K562 (cell line): ENCODE measurements at regions not wholly inside any gene's neighbourhood (a gene's known extent, or its start where the extent isn't known, plus 50 kb on each side); places are given as distances from the start of the nearest gene placed in this dataset.

Experiments
- ATAC-seq: fragments of 200-7000 bp; cut with Tn5 transposase; 3 replicates; pipeline ENCODE4 v1.9.1; 2020; ENCODE audit warnings: moderate library complexity
- BruUV-seq: library from RNA; stranded (reverse); fragments of 400-500 nt; replicated peaks from 2 replicates; lab custom pipeline; 2021; lab: Mats Ljungman, UMichigan
- CTCF ChIA-PET: fragments of 300-600 bp; formaldehyde crosslinking; extraction: SDS; loops from one replicate; lab custom pipeline; 2021; ENCODE audit warnings: low intra/inter-chr PET ratio; lab: Yijun Ruan, JAX
- POLR2A ChIA-PET: fragments of 300-600, 350-650 bp; sonication (Branson Sonifier 250); formaldehyde crosslinking; extraction: SDS; loops from one replicate; lab custom pipeline; 2021; ENCODE audit warnings: antibody characterized with exemption, inconsistent platforms; lab: Yijun Ruan, JAX
- DNase-seq, 4 experiments: peaks; one replicate each; pipeline versions ENCODE4 v3.0.0 to v3.0.0-alpha.2; 2011 to 2018; ENCODE audit warnings: low spot score in 3 of 4, mixed read lengths in 3 of 4; ENCODE audit errors: extremely low read depth in 1 of 4
- FAIRE-seq: peaks from 2 replicates; lab custom pipeline; 2011; peaks lifted over from hg19 to GRCh38; lab: Jason Lieb, UNC
- H2AFZ ChIP-seq: 2 replicates; pipeline ENCODE4 v1.6.0; 2011; ENCODE audit warnings: low read depth, low read length, control low read depth, inconsistent platforms
- H3K27ac ChIP-seq: fragments of 200-600 bp; 3 replicates; pipeline ENCODE4 v1.8.0; 2011; ENCODE audit warnings: low read depth, mild to moderate bottlenecking, control low read depth, inconsistent platforms, low read length, moderate library complexity, mixed read lengths; ENCODE audit errors: extremely low read depth
- H3K27me3 ChIP-seq, 2 experiments: fragments of 300-600 bp in 1 of 2; 2 replicates in 1 of 2; 3 replicates in 1 of 2; pipeline versions ENCODE4 v1.6.0 to v1.8.0; 2011; ENCODE audit warnings: inconsistent platforms in 2 of 2, low read length in 2 of 2, mild to moderate bottlenecking in 1 of 2, mixed read lengths in 1 of 2, moderate library complexity in 1 of 2; ENCODE audit not compliant: control insufficient read depth in 2 of 2, insufficient read depth in 2 of 2
- H3K36me3 ChIP-seq: fragments of 300-600 bp; 3 replicates; pipeline ENCODE4 v1.8.0; 2011; ENCODE audit warnings: mild to moderate bottlenecking, low read length, inconsistent platforms; ENCODE audit not compliant: control insufficient read depth, insufficient read depth
- H3K4me1 ChIP-seq, 2 experiments: fragments of 200-600 bp in 1 of 2; replicated peaks in 1 of 2; 2 replicates in 1 of 2; 3 replicates in 1 of 2; pipeline versions ENCODE4 v1.5.1 to v1.8.0; 2011; ENCODE audit warnings: inconsistent platforms in 2 of 2, low read length in 2 of 2, mild to moderate bottlenecking in 1 of 2, mixed read lengths in 1 of 2, moderate library complexity in 1 of 2; ENCODE audit not compliant: control insufficient read depth in 2 of 2, insufficient read depth in 2 of 2
- H3K4me2 ChIP-seq: 2 replicates; pipeline ENCODE4 v1.6.1; 2011; ENCODE audit warnings: low read length, control low read depth, inconsistent platforms, mixed read lengths; ENCODE audit not compliant: insufficient read depth
- H3K4me3 ChIP-seq: fragments of 200-600 bp; sonication (generic), shearing (Covaris generic); 2 replicates; pipeline ENCODE4 v1.5.1; 2016; ENCODE audit warnings: control low read depth, inconsistent platforms
- H3K79me2 ChIP-seq: fragments of 200-600 bp; 3 replicates; pipeline ENCODE4 v1.8.0; 2011; ENCODE audit warnings: low read length, inconsistent platforms; ENCODE audit not compliant: control insufficient read depth, insufficient read depth
- H3K9ac ChIP-seq, 2 experiments: 2 replicates each; pipeline versions ENCODE4 v1.6.0 to v1.6.1; 2011; ENCODE audit warnings: low read depth in 2 of 2, low read length in 2 of 2, control low read depth in 1 of 2, inconsistent platforms in 1 of 2, mild to moderate bottlenecking in 1 of 2, mixed read lengths in 1 of 2; ENCODE audit not compliant: insufficient read depth in 1 of 2
- H3K9me1 ChIP-seq: one replicate; pipeline ENCODE4 v1.6.0; 2011; ENCODE audit warnings: inconsistent platforms, mild to moderate bottlenecking, low read length, moderate library complexity; ENCODE audit not compliant: control insufficient read depth, insufficient read depth
- H3K9me3 ChIP-seq: replicated peaks from 2 replicates; pipeline ENCODE4 v1.5.1; 2011; ENCODE audit warnings: low read depth, low read length, inconsistent platforms; ENCODE audit not compliant: control insufficient read depth, insufficient read depth
- H4K20me1 ChIP-seq: replicated peaks from 2 replicates; pipeline ENCODE4 v1.6.1; 2011; ENCODE audit warnings: low read length, inconsistent platforms, mixed read lengths; ENCODE audit not compliant: control insufficient read depth, insufficient read depth
- E2F8 ChIP-seq: fragments of 450-650 bp; IDR thresholded peaks from 2 replicates; pipeline ENCODE4 v1.7.1; 2018; ENCODE audit warnings: mild to moderate bottlenecking, low read depth; ENCODE audit not compliant: partially characterized antibody
- ETV5 ChIP-seq: sonication (generic); formaldehyde crosslinking; IDR thresholded peaks from 2 replicates; pipeline ENCODE4 v1.4.0; 2020; ENCODE audit warnings: low read depth, mild to moderate bottlenecking, missing genetic modification reagents
- HDAC8 ChIP-seq: fragments of 450-650 bp; IDR thresholded peaks from 2 replicates; pipeline ENCODE4 v1.6.1; 2016; ENCODE audit warnings: mild to moderate bottlenecking, missing genetic modification characterization, moderate library complexity, missing compliant biosample characterization
- HMG20A ChIP-seq: fragments of 450-650 bp; formaldehyde crosslinking; conservative IDR thresholded peaks from 2 replicates; pipeline ENCODE4 v1.4.0; 2020; ENCODE audit warnings: mild to moderate bottlenecking, mixed read lengths
- HMGN3 ChIP-seq: IDR thresholded peaks from 2 replicates; pipeline ENCODE4 v1.6.1; 2011; ENCODE audit warnings: borderline replicate concordance, low read depth, mild to moderate bottlenecking, mixed read lengths, low read length; ENCODE audit not compliant: insufficient read length; ENCODE audit errors: extremely low read depth
- NR3C1 ChIP-seq: sonication (generic); formaldehyde crosslinking; IDR thresholded peaks from 2 replicates; pipeline ENCODE4 v1.8.1; 2022; ENCODE audit warnings: missing genetic modification reagents
- TAF7 ChIP-seq: fragments of 450-650 bp; IDR thresholded peaks from 2 replicates; pipeline ENCODE4 v1.6.1; 2016; ENCODE audit warnings: missing genetic modification characterization, missing compliant biosample characterization
- ZNF354B ChIP-seq: fragments of 250-450 bp; sonication (Bioruptor Pico); IDR thresholded peaks from 2 replicates; pipeline ENCODE4 v1.4.0; 2020
- WGBS: fragments of 100-300 bp; shearing (Covaris generic); methylation state at CpG from one replicate; pipeline ENCODE4 v1.1.6; 2016; ENCODE audit warnings: low coverage, mixed read lengths; ENCODE audit not compliant: insufficient coverage; ENCODE audit errors: missing lambda C conversion rate; 5-methylcytosine and 5-hydroxymethylcytosine counted together
- in situ Hi-C: fragments of 300-500 bp; cut with MboI; formaldehyde crosslinking; loops from 4 replicates; pipeline ENCODE4 v1.15.0; 2018; ENCODE audit warnings: inconsistent platforms, mixed read lengths
- intact Hi-C: fragments of 100-400 bp; cut with micrococcal nuclease; formaldehyde crosslinking; loops from 2 replicates; pipeline ENCODE4 v1.14.2; 2022

GRCh38 chr7:45257284-45257683, 99.7 kb downstream of the RAMP3 start:
- intact Hi-C loops = no loop called here
- FAIRE-seq (no peak), ATAC-seq (no peak), DNase-seq (no peak)
- CTCF ChIA-PET = no interaction called here
- H2AFZ ChIP-seq = no peak overlapping the region
- no peak overlapping the region for H3K4me2 ChIP-seq
- TF ChIP-seq NR3C1 (CRISPR knock-in tag) = no peak
- no peaks in the 10 kb centered on the region for H3K9me3 ChIP-seq
- H3K9me1 ChIP-seq = no peaks in the 10 kb centered on the region
- no peak overlapping the region for H3K27ac ChIP-seq
- POLR2A ChIA-PET = interaction anchor here (0.7 kb wide), 1 partner anchor 19 kb away, joined by 3 read pairs; no protein-coding TSS in a partner anchor
- H4K20me1 ChIP-seq = peaks cover 6% of the 10 kb centered on the region; the same call in 1 of the 2 replicates
- no peak overlapping the region for H3K9ac ChIP-seq
- H3K79me2 ChIP-seq = no peaks in the 10 kb centered on the region
- no peaks in the 10 kb centered on the region for H3K36me3 ChIP-seq
- no peak overlapping the region for H3K4me3 ChIP-seq
- no TSS peak for BruUV-seq
- in situ Hi-C loops = no loop called here
- peaks cover 0 to 42% of the 10 kb centered on the region in 2 experiments; a peak in 4 of 5 replicates for H3K27me3 ChIP-seq
- peaks cover 0 to 8% of the 10 kb centered on the region in 2 experiments; a peak in 2 of 5 replicates for H3K4me1 ChIP-seq

DNA sequence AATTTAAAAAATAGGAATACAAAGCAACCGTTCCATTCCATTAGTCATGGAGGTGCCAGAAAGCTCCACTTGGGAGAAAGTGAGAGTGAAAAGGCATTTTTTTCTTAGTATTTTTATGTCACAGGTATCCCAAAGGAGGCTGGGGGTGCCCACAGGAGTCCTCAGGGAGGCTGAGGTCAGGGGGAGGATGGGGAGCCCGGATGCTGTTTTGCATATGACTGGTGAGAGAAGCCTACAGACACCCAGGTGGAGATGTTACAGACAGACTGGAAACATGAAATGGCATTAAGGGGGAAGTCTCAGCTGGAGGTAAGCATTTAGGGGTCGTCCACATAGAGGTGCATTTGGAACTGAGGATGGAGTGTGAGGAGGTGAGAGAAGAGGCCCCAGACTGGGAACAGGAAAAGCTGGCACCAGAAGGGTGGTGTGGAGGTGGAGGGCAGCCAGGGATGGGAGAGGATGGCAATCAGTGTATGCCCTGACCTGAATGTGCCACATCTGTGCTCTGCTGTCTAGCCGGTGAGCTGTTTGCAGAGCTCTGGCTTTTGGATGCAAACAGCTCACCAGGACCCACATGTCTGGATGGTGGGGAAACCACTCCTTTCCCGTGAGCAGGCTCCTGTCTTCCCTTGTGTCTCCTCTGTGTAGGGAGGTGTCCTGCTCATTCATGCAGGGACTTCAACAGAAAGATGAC, 101.1 kb downstream of the RAMP3 start:
- Histone ChIP-seq H3K4me1 (peaks cover 0 to 8% of the 10 kb centered on the region in 2 experiments; a peak in 2 of 5 replicates), H3K27ac (no peak overlapping the region), H4K20me1 (peaks cover 6% of the 10 kb centered on the region; the same call in 1 of the 2 replicates), H3K9ac (no peak overlapping the region), H3K9me3 (no peaks in the 10 kb centered on the region), H3K9me1 (no peaks in the 10 kb centered on the region), H3K4me3 (no peak overlapping the region), H3K79me2 (no peaks in the 10 kb centered on the region)
- POLR2A ChIA-PET = no interaction called here
- FAIRE-seq = no peak
- intact Hi-C loops (no loop called here), in situ Hi-C loops (no loop called here)
- WGBS = 1% methylated on average over 5 of the region's 5 CpGs
- BruUV-seq = no TSS peak
- TF ChIP-seq HDAC8 (tag) = no peak
- no peak for TF ChIP-seq E2F8
- no peak for TF ChIP-seq ZNF354B
- TF ChIP-seq ETV5 (CRISPR knock-in tag) = no peak
- TF ChIP-seq TAF7 (tag) = no peak
- TF ChIP-seq HMGN3 = no peak
- no peak for TF ChIP-seq HMG20A (CRISPR knock-in tag)
- TF ChIP-seq, all 486 proteins: peak for 0
- CTCF ChIA-PET = interaction anchor here (2.6 kb wide), 1 partner anchor 103 kb away, joined by 56 read pairs; no protein-coding TSS in a partner anchor
- no peak overlapping the region for H2AFZ ChIP-seq
- peaks cover 0 to 37% of the 10 kb centered on the region in 2 experiments; a peak in 4 of 5 replicates for H3K27me3 ChIP-seq
- no peak for DNase-seq
- no peaks in the 10 kb centered on the region for H3K36me3 ChIP-seq
- no peak overlapping the region for H3K4me2 ChIP-seq
- no peak for ATAC-seq
